NCI-H748 (cell line): ENCODE measurements at regions not wholly inside any gene's neighbourhood (a gene's known extent, or its start where the extent isn't known, plus 50 kb on each side); places are given as distances from the start of the nearest gene placed in this dataset.
A peak's percentile ranks its signal among the peaks of the same experiment; 100 is the strongest.
"Not testable (repeated sequence)": the region's sequence is repeated elsewhere in the genome, so short reads cannot be mapped to it uniquely, and the experiment has no call there.

Experiments
- DNase-seq: peaks from one replicate; lab custom pipeline; 2025; ENCODE audit not compliant: unreplicated experiment; lab: John Stamatoyannopoulos, UW

- no peak for DNase-seq
Measured at GRCh38 chr14:89743828-89744227, 210.7 kb downstream of the EFCAB11 start.

- DNase-seq = no peak
Measured at GRCh38 chr14:89740241-89740640, 214.3 kb downstream of the EFCAB11 start.

- no peak for DNase-seq
Measured at GRCh38 chr14:89736881-89737280, 217.6 kb downstream of the EFCAB11 start.

- DNase-seq = no peak
Measured at GRCh38 chr14:89731396-89731933, 223.1 kb downstream of the EFCAB11 start.

GRCh38 chr14:89730687-89731086 lies 223.8 kb downstream of the EFCAB11 start:
- no peak for DNase-seq

- no peak for DNase-seq
Measured at GRCh38 chr14:89728964-89729363, 225.6 kb downstream of the EFCAB11 start.

GRCh38 chr14:89726226-89726625 lies 228.3 kb downstream of the EFCAB11 start:
- DNase-seq = not testable (repeated sequence)

- no peak for DNase-seq
Measured at GRCh38 chr14:89724628-89724960, 229.9 kb downstream of the EFCAB11 start.

GRCh38 chr14:89723930-89724627 lies 230.5 kb downstream of the EFCAB11 start:
- no peak for DNase-seq

- DNase-seq = peak; percentile 25
Measured at GRCh38 chr14:89721956-89722355, 232.6 kb downstream of the EFCAB11 start.

GRCh38 chr14:89720741-89721729 lies 233.5 kb downstream of the EFCAB11 start:
- DNase-seq = no peak

GRCh38 chr14:89720076-89720687 lies 234.3 kb downstream of the EFCAB11 start:
- no peak for DNase-seq

- no peak for DNase-seq
Measured at GRCh38 chr14:89719366-89720075, 235.0 kb downstream of the EFCAB11 start.

- DNase-seq = no peak
Measured at GRCh38 chr14:89708982-89709625, 245.4 kb downstream of the EFCAB11 start.

- no peak for DNase-seq
Measured at GRCh38 chr14:89707086-89707485, 247.4 kb downstream of the EFCAB11 start.

- DNase-seq = no peak
Measured at GRCh38 chr14:89702876-89703200, 251.7 kb downstream of the EFCAB11 start.

- peak; percentile 68 for DNase-seq
Measured at GRCh38 chr14:89702073-89702875, 252.3 kb downstream of the EFCAB11 start.

GRCh38 chr14:89701211-89702043 lies 253.1 kb downstream of the EFCAB11 start:
- peak; percentile 94 for DNase-seq

- peak; percentile 68 for DNase-seq
Measured at GRCh38 chr14:89700801-89701200, 253.7 kb downstream of the EFCAB11 start.
